GM19463 (cell line): ENCODE measurements at regions not wholly inside any gene's neighbourhood (a gene's known extent, or its start where the extent isn't known, plus 50 kb on each side); places are given as distances from the start of the nearest gene placed in this dataset.

Experiments
- ATAC-seq: cut with Tn5 transposase; IDR thresholded peaks from one replicate; pipeline ENCODE4 v1.9.1; 2021; ENCODE audit warnings: mild to moderate bottlenecking, moderate library complexity; ENCODE audit not compliant: unreplicated experiment

GRCh38 chr20:40103420-40103819 lies 585.6 kb downstream of the MAFB start:
- no peak for ATAC-seq

GRCh38 chr20:40101560-40101959 lies 587.5 kb downstream of the MAFB start:
- ATAC-seq = no peak

- no peak for ATAC-seq
Measured at GRCh38 chr20:40100261-40100660, 588.8 kb downstream of the MAFB start.

GRCh38 chr20:40090236-40090635 lies 598.8 kb downstream of the MAFB start:
- no peak for ATAC-seq

- no peak for ATAC-seq
Measured at GRCh38 chr20:40087496-40087895, 601.5 kb downstream of the MAFB start.

GRCh38 chr20:40085513-40085912 lies 603.5 kb downstream of the MAFB start:
- no peak for ATAC-seq

GRCh38 chr20:40082436-40082835 lies 606.6 kb downstream of the MAFB start:
- no peak for ATAC-seq

- peak; percentile 63 for ATAC-seq
Measured at GRCh38 chr20:40081653-40082052, 607.4 kb downstream of the MAFB start.

- ATAC-seq = no peak
Measured at GRCh38 chr20:40080041-40080652, 608.9 kb downstream of the MAFB start.

- ATAC-seq = no peak
Measured at GRCh38 chr20:40073535-40074111, 615.4 kb downstream of the MAFB start.

GRCh38 chr20:40072907-40073306 lies 616.1 kb downstream of the MAFB start:
- no peak for ATAC-seq

- ATAC-seq = no peak
Measured at GRCh38 chr20:40056171-40056570, 632.9 kb downstream of the MAFB start.

- no peak for ATAC-seq
Measured at GRCh38 chr20:40055711-40056110, 633.3 kb downstream of the MAFB start.

GRCh38 chr20:40054311-40054710 lies 634.7 kb downstream of the MAFB start:
- no peak for ATAC-seq

- ATAC-seq = no peak
Measured at GRCh38 chr20:40050596-40050995, 638.4 kb downstream of the MAFB start.

GRCh38 chr20:40049854-40050253 lies 639.2 kb downstream of the MAFB start:
- no peak for ATAC-seq

- no peak for ATAC-seq
Measured at GRCh38 chr20:40046703-40047102, 642.3 kb downstream of the MAFB start.

GRCh38 chr20:40037511-40037910 lies 651.5 kb downstream of the MAFB start:
- no peak for ATAC-seq

- no peak for ATAC-seq
Measured at GRCh38 chr20:40029589-40029988, 659.4 kb downstream of the MAFB start.

GRCh38 chr20:40019510-40019909 lies 669.5 kb downstream of the MAFB start:
- no peak for ATAC-seq

- ATAC-seq = no peak
Measured at GRCh38 chr20:40017765-40018164, 671.3 kb downstream of the MAFB start.

GRCh38 chr20:40016890-40017289 lies 672.1 kb downstream of the MAFB start:
- no peak for ATAC-seq

GRCh38 chr20:40016392-40016791 lies 672.6 kb downstream of the MAFB start:
- no peak for ATAC-seq
